Panc1 (cell line): ENCODE measurements at regions not wholly inside any gene's neighbourhood (a gene's known extent, or its start where the extent isn't known, plus 50 kb on each side); places are given as distances from the start of the nearest gene placed in this dataset.

Source experiments
- TF ChIP-seq, protein P1 (sequence below): fragments of 450-650 bp; IDR thresholded peaks from 2 replicates; pipeline ENCODE4 v1.5.1; 2017; ENCODE audit warnings: mild to moderate bottlenecking
- TF ChIP-seq, protein P2 (sequence below), 2 experiments: IDR thresholded peaks; 2 replicates each; pipeline ENCODE4 v1.6.1; 2011 to 2012; ENCODE audit warnings: low read depth in 2 of 2, control low read depth in 1 of 2, low read length in 1 of 2, mild to moderate bottlenecking in 1 of 2, moderate library complexity in 1 of 2; ENCODE audit not compliant: insufficient read depth in 1 of 2

DNA sequence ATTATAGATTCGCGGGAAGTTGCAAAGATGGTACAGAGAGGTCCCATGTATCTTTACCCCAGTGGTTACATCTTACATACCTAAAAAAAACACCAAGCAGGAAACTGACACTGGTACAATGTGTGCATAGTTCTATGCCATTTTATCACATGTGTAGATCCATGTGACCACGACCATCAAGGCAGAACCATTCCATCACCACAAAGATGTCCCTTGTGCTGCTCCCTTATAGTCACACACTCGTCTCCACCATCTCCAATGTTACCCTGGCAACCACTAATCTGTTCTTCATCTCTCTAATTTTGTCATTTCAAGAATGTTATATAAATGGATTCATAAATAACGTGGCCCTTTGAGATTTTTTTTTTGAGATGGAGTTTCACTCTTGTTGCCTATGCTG, 156.9 kb upstream of the MAGI3 start:
- TF ChIP-seq, protein P1, sequence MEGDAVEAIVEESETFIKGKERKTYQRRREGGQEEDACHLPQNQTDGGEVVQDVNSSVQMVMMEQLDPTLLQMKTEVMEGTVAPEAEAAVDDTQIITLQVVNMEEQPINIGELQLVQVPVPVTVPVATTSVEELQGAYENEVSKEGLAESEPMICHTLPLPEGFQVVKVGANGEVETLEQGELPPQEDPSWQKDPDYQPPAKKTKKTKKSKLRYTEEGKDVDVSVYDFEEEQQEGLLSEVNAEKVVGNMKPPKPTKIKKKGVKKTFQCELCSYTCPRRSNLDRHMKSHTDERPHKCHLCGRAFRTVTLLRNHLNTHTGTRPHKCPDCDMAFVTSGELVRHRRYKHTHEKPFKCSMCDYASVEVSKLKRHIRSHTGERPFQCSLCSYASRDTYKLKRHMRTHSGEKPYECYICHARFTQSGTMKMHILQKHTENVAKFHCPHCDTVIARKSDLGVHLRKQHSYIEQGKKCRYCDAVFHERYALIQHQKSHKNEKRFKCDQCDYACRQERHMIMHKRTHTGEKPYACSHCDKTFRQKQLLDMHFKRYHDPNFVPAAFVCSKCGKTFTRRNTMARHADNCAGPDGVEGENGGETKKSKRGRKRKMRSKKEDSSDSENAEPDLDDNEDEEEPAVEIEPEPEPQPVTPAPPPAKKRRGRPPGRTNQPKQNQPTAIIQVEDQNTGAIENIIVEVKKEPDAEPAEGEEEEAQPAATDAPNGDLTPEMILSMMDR: no peak
- TF ChIP-seq, protein P2, sequence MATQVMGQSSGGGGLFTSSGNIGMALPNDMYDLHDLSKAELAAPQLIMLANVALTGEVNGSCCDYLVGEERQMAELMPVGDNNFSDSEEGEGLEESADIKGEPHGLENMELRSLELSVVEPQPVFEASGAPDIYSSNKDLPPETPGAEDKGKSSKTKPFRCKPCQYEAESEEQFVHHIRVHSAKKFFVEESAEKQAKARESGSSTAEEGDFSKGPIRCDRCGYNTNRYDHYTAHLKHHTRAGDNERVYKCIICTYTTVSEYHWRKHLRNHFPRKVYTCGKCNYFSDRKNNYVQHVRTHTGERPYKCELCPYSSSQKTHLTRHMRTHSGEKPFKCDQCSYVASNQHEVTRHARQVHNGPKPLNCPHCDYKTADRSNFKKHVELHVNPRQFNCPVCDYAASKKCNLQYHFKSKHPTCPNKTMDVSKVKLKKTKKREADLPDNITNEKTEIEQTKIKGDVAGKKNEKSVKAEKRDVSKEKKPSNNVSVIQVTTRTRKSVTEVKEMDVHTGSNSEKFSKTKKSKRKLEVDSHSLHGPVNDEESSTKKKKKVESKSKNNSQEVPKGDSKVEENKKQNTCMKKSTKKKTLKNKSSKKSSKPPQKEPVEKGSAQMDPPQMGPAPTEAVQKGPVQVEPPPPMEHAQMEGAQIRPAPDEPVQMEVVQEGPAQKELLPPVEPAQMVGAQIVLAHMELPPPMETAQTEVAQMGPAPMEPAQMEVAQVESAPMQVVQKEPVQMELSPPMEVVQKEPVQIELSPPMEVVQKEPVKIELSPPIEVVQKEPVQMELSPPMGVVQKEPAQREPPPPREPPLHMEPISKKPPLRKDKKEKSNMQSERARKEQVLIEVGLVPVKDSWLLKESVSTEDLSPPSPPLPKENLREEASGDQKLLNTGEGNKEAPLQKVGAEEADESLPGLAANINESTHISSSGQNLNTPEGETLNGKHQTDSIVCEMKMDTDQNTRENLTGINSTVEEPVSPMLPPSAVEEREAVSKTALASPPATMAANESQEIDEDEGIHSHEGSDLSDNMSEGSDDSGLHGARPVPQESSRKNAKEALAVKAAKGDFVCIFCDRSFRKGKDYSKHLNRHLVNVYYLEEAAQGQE (IDR thresholded peaks at IDR 0.05; ENCODE audit: insufficient read depth in 1 of 2, low read depth in 2 of 2, low read length in 1 of 2): no peak
